HL-60 (cell line): ENCODE measurements at regions not wholly inside any gene's neighbourhood (a gene's known extent, or its start where the extent isn't known, plus 50 kb on each side); places are given as distances from the start of the nearest gene placed in this dataset.

Experiments used
- DNase-seq, 2 experiments: peaks; one replicate each; pipeline ENCODE4 v3.0.0-alpha.2; 2010 to 2020; ENCODE audit warnings: low read depth in 1 of 2, low spot score in 1 of 2
- H3K27ac ChIP-seq: fragments of 250-450 bp; sonication (Bioruptor Pico); replicated peaks from 2 replicates; pipeline ENCODE4 v1.5.1; 2020; ENCODE audit warnings: mild to moderate bottlenecking, moderate library complexity
- H3K27me3 ChIP-seq: fragments of 250-450 bp; sonication (Bioruptor Pico); 2 replicates; pipeline ENCODE4 v1.5.1; 2021; ENCODE audit warnings: mild to moderate bottlenecking, moderate library complexity; ENCODE audit not compliant: insufficient read depth, poor library complexity, severe bottlenecking
- H3K4me3 ChIP-seq: replicated peaks from 2 replicates; pipeline ENCODE4 v1.5.1; 2011; ENCODE audit warnings: mild to moderate bottlenecking, control low read depth, low read length; ENCODE audit not compliant: insufficient read depth
- CTCF ChIP-seq: IDR thresholded peaks from one replicate; pipeline ENCODE4 v1.5.1; 2011; ENCODE audit warnings: low read length, control low read depth, inconsistent platforms; ENCODE audit not compliant: insufficient read depth
- GABPA ChIP-seq: IDR thresholded peaks from 2 replicates; pipeline ENCODE4 v1.6.1; 2012; ENCODE audit warnings: low read depth
- POLR2AphosphoS5 ChIP-seq: IDR thresholded peaks from 2 replicates; pipeline ENCODE4 v1.6.1; 2012; ENCODE audit warnings: low read depth
- REST ChIP-seq: IDR thresholded peaks from 2 replicates; pipeline ENCODE4 v1.6.1; 2012; ENCODE audit warnings: low read depth; ENCODE audit not compliant: insufficient replicate concordance
- SPI1 ChIP-seq: IDR thresholded peaks from 2 replicates; pipeline ENCODE4 v1.6.1; 2012; ENCODE audit warnings: low read depth, mild to moderate bottlenecking, borderline replicate concordance

- H3K27ac ChIP-seq, result no peak overlapping the region
- TF ChIP-seq SPI1 (no peak), CTCF (no peak), GABPA (no peak), POLR2AphosphoS5 (no peak), REST (no peak)
- H3K27me3 ChIP-seq, result no peaks in the 10 kb centered on the region
- no peak overlapping the region for H3K4me3 ChIP-seq
- DNase-seq, result no peak
These were observed 302.6 kb downstream of the NUP35 start for GRCh38 chr2:183426825-183427224.

- Histone ChIP-seq H3K27ac (no peak overlapping the region), H3K4me3 (no peak overlapping the region), H3K27me3 (no peaks in the 10 kb centered on the region)
- TF ChIP-seq POLR2AphosphoS5 (no peak), REST (no peak), CTCF (no peak), GABPA (no peak), SPI1 (no peak)
- no peak for DNase-seq
These were observed 303.3 kb downstream of the NUP35 start for GRCh38 chr2:183427558-183427957.

GRCh38 chr2:183428881-183429280 lies 304.6 kb downstream of the NUP35 start:
- H3K4me3 ChIP-seq, result no peak overlapping the region
- TF ChIP-seq GABPA (no peak), CTCF (no peak), SPI1 (no peak), POLR2AphosphoS5 (no peak), REST (no peak)
- H3K27me3 ChIP-seq, result no peaks in the 10 kb centered on the region
- no peak overlapping the region for H3K27ac ChIP-seq
- no peak for DNase-seq
